ENCODE measurements at regions not wholly inside any gene's neighbourhood (a gene's known extent, or its start where the extent isn't known, plus 50 kb on each side); places are given as distances from the start of the nearest gene placed in this dataset.

GRCh38 chr1:4975856-4976255, 321.4 kb downstream of the AJAP1 start (continued):
- TF ChIP-seq NR2C2 (IDR thresholded peaks at IDR 0.05; ENCODE audit: borderline replicate concordance, control insufficient read depth, insufficient read length, low read depth), result no peak
- no peak for TF ChIP-seq TAF1 (IDR thresholded peaks at IDR 0.05; ENCODE audit: borderline replicate concordance, low read depth, low read length)
- no peak for TF ChIP-seq BHLHE40 (IDR thresholded peaks at IDR 0.05; ENCODE audit: borderline replicate concordance in 1 of 2, low read depth in 2 of 2, low read length in 1 of 2)

GRCh38 chr1:4974981-4975685, 320.7 kb downstream of the AJAP1 start:
- intact Hi-C loops (cut with micrococcal nuclease; ENCODE audit: unreplicated experiment), result no loop called here
- POLR2A ChIA-PET, result no interaction called here

More at GRCh38 chr1:4974981-4975685, 320.7 kb downstream of the AJAP1 start:
- ChIA-PET RAD21 (ENCODE audit: unreplicated experiment) (no interaction called here), CTCF (no interaction called here), SMC1A (ENCODE audit: uncharacterized antibody, unreplicated experiment) (no interaction called here)
- H3K4me2 ChIP-seq (ENCODE audit: control insufficient read depth, insufficient read depth), result no peak overlapping the region
- H4K20me1 ChIP-seq (ENCODE audit: control insufficient read depth, insufficient read depth), result no peaks in the 10 kb centered on the region
- no peaks in the 10 kb centered on the region for H3K9me3 ChIP-seq (replicated peaks; ENCODE audit: control insufficient read depth, insufficient read depth, low read length)
- H3K4me1 ChIP-seq (ENCODE audit: control insufficient read depth, insufficient read depth, low read length), result no peaks in the 10 kb centered on the region
- ATAC-seq (no peak), FAIRE-seq (no peak), DNase-seq (ENCODE audit: low read depth, low spot score) (no peak)
- no TSS peak for BruUV-seq (replicated peaks)
- in situ Hi-C loops (cut with MboI), result no loop called here
- no peak overlapping the region for H3K9ac ChIP-seq (ENCODE audit: control insufficient read depth, insufficient read depth, low read length)
- no peaks in the 10 kb centered on the region for H3K79me2 ChIP-seq (ENCODE audit: control insufficient read depth, insufficient read depth, low read length)
- no peak for TF ChIP-seq BACH1 (IDR thresholded peaks at IDR 0.05; ENCODE audit: borderline replicate concordance)
- TF ChIP-seq, protein P1, sequence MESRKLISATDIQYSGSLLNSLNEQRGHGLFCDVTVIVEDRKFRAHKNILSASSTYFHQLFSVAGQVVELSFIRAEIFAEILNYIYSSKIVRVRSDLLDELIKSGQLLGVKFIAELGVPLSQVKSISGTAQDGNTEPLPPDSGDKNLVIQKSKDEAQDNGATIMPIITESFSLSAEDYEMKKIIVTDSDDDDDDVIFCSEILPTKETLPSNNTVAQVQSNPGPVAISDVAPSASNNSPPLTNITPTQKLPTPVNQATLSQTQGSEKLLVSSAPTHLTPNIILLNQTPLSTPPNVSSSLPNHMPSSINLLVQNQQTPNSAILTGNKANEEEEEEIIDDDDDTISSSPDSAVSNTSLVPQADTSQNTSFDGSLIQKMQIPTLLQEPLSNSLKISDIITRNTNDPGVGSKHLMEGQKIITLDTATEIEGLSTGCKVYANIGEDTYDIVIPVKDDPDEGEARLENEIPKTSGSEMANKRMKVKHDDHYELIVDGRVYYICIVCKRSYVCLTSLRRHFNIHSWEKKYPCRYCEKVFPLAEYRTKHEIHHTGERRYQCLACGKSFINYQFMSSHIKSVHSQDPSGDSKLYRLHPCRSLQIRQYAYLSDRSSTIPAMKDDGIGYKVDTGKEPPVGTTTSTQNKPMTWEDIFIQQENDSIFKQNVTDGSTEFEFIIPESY (IDR thresholded peaks at IDR 0.05), result no peak
- no peak for TF ChIP-seq SIN3A (IDR thresholded peaks at IDR 0.05; ENCODE audit: low read depth, low read length)
- TF ChIP-seq CREM (IDR thresholded peaks at IDR 0.05; ENCODE audit: low read depth), result no peak
- no peak overlapping the region for H2AFZ ChIP-seq (ENCODE audit: control insufficient read depth, low read depth, low read length)
- no peaks in the 10 kb centered on the region for H3K27me3 ChIP-seq (replicated peaks in 1 of 2; ENCODE audit: control insufficient read depth in 2 of 2, insufficient read depth in 2 of 2, low read length in 1 of 2)
- no peaks in the 10 kb centered on the region for H3K36me3 ChIP-seq (ENCODE audit: control insufficient read depth in 2 of 2, insufficient read depth in 2 of 2, low read length in 1 of 2)
- 36% methylated on average over 12 of the region's 12 CpGs for WGBS (ENCODE audit: insufficient coverage, insufficient replicate concordance, low lambda C conversion rate, missing lambda C conversion rate)
- no peak overlapping the region for H3K27ac ChIP-seq (ENCODE audit: control insufficient read depth, insufficient read depth)
- no peak overlapping the region for H3K4me3 ChIP-seq
